ENCODE measurements at regions not wholly inside any gene's neighbourhood (a gene's known extent, or its start where the extent isn't known, plus 50 kb on each side); places are given as distances from the start of the nearest gene placed in this dataset.
A peak's percentile ranks its signal among the peaks of the same experiment; 100 is the strongest.

- no peak for TF ChIP-seq CTCF (IDR thresholded peaks at IDR 0.05; ENCODE audit: low read depth, low read length, missing control alignments)
- peak overlapping the region; percentile 100 for H3K27ac ChIP-seq
- in situ Hi-C loops (cut with HindIII; ENCODE audit: low pct_ligation_motif_present, low sequenced_read_pairs) = no loop called here
- no peak overlapping the region for H3K4me3 ChIP-seq (ENCODE audit: low read depth, low read length)
- no peak for DNase-seq
- no peaks in the 10 kb centered on the region for H3K27me3 ChIP-seq (replicated peaks)
- H3K36me3 ChIP-seq (replicated peaks) = no peaks in the 10 kb centered on the region
Observed at GRCh38 chr3:98964784-98965183, 63.3 kb upstream of the DCBLD2 start.

GRCh38 chr3:98963546-98963945 lies 62.1 kb upstream of the DCBLD2 start:
- H3K4me3 ChIP-seq (ENCODE audit: low read depth, low read length) = no peak overlapping the region
- DNase-seq = no peak
- no peak for TF ChIP-seq CTCF (IDR thresholded peaks at IDR 0.05; ENCODE audit: low read depth, low read length, missing control alignments)
- H3K36me3 ChIP-seq (replicated peaks) = no peaks in the 10 kb centered on the region
- in situ Hi-C loops (cut with HindIII; ENCODE audit: low pct_ligation_motif_present, low sequenced_read_pairs) = no loop called here
- peak overlapping the region; percentile 100 for H3K27ac ChIP-seq
- no peaks in the 10 kb centered on the region for H3K27me3 ChIP-seq (replicated peaks)

GRCh38 chr3:98962951-98963350 lies 61.5 kb upstream of the DCBLD2 start:
- in situ Hi-C loops (cut with HindIII; ENCODE audit: low pct_ligation_motif_present, low sequenced_read_pairs) = no loop called here
- H3K36me3 ChIP-seq (replicated peaks) = no peaks in the 10 kb centered on the region
- DNase-seq = peak; percentile 36
- peak overlapping the region; percentile 100 for H3K27ac ChIP-seq
- H3K27me3 ChIP-seq (replicated peaks) = no peaks in the 10 kb centered on the region
- H3K4me3 ChIP-seq (ENCODE audit: low read depth, low read length) = peak overlapping the region; percentile 22
- TF ChIP-seq CTCF (IDR thresholded peaks at IDR 0.05; ENCODE audit: low read depth, low read length, missing control alignments) = no peak

- H3K27ac ChIP-seq = peak overlapping the region; percentile 100
- in situ Hi-C loops (cut with HindIII; ENCODE audit: low pct_ligation_motif_present, low sequenced_read_pairs) = no loop called here
Observed at GRCh38 chr3:98962189-98962930, 60.9 kb upstream of the DCBLD2 start.

GRCh38 chr3:98961161-98962155 lies 60.0 kb upstream of the DCBLD2 start:
- Histone ChIP-seq H3K27me3 (replicated peaks) (no peaks in the 10 kb centered on the region), H3K4me3 (ENCODE audit: low read depth, low read length) (peak overlapping the region; percentile 42), H3K27ac (peak overlapping the region; percentile 100), H3K36me3 (replicated peaks) (no peaks in the 10 kb centered on the region)
- in situ Hi-C loops (cut with HindIII; ENCODE audit: low pct_ligation_motif_present, low sequenced_read_pairs) = no loop called here
- DNase-seq = peak; percentile 84
- TF ChIP-seq CTCF (IDR thresholded peaks at IDR 0.05; ENCODE audit: low read depth, low read length, missing control alignments) = no peak

More at GRCh38 chr3:98962189-98962930, 60.9 kb upstream of the DCBLD2 start:
- no peak for TF ChIP-seq CTCF (IDR thresholded peaks at IDR 0.05; ENCODE audit: low read depth, low read length, missing control alignments)
- no peaks in the 10 kb centered on the region for H3K36me3 ChIP-seq (replicated peaks)
- H3K4me3 ChIP-seq (ENCODE audit: low read depth, low read length) = peak overlapping the region; percentile 42
- DNase-seq = peak; percentile 94
- no peaks in the 10 kb centered on the region for H3K27me3 ChIP-seq (replicated peaks)
